ENCODE measurements at regions not wholly inside any gene's neighbourhood (a gene's known extent, or its start where the extent isn't known, plus 50 kb on each side); places are given as distances from the start of the nearest gene placed in this dataset.

- TF ChIP-seq CTCF (IDR thresholded peaks at IDR 0.05) (no peak), POLR2AphosphoS5 (IDR thresholded peaks at IDR 0.05; ENCODE audit: low read depth, low read length) (no peak), EP300 (IDR thresholded peaks at IDR 0.05; ENCODE audit: borderline replicate concordance in 1 of 2, low read depth in 1 of 2, low read length in 1 of 2) (no peak), ELF1 (IDR thresholded peaks at IDR 0.05) (no peak), SMC3 (IDR thresholded peaks at IDR 0.05; ENCODE audit: low read depth, low read length) (no peak), YY1 (IDR thresholded peaks at IDR 0.05; ENCODE audit: low read depth) (no peak), JUND (IDR thresholded peaks at IDR 0.05) (no peak), FOSL2 (IDR thresholded peaks at IDR 0.05; ENCODE audit: borderline replicate concordance, low read depth) (no peak), RXRA (IDR thresholded peaks at IDR 0.05; ENCODE audit: borderline replicate concordance, low read depth) (no peak), GABPA (IDR thresholded peaks at IDR 0.05; ENCODE audit: low read depth) (no peak), EZH2phosphoT487 (IDR thresholded peaks at IDR 0.05; ENCODE audit: borderline replicate concordance, low read depth) (no peak), RFX5 (IDR thresholded peaks at IDR 0.05; ENCODE audit: low read length) (no peak)
Observed at GRCh38 chr16:85171004-85171758, 58.9 kb upstream of the CIBAR2 start.
